Prostate gland (tissue), 2 donors: ENCODE measurements at regions not wholly inside any gene's neighbourhood (a gene's known extent, or its start where the extent isn't known, plus 50 kb on each side); places are given as distances from the start of the nearest gene placed in this dataset.

Experiments
- POLR2A ChIP-seq: fragments of 450-650 bp; IDR thresholded peaks from one replicate; pipeline ENCODE4 v1.6.1; 2016; ENCODE audit warnings: antibody characterized with exemption, mild to moderate bottlenecking
- POLR2AphosphoS5 ChIP-seq: sonication (generic); formaldehyde crosslinking; IDR thresholded peaks from one replicate; pipeline ENCODE4 v1.6.1; 2017; ENCODE audit warnings: antibody characterized with exemption
- TF ChIP-seq, protein P1 (sequence below), 4 experiments: fragments of 200-600 bp in 2 of 4; fragments of 450-650 bp in 2 of 4; sonication (generic) in 2 of 4; IDR thresholded peaks; 1 replicate in 3 of 4; 2 replicates in 1 of 4; pipeline ENCODE4 v1.5.1; 2016 to 2019; ENCODE audit warnings: antibody characterized with exemption in 4 of 4, mild to moderate bottlenecking in 2 of 4, moderate library complexity in 2 of 4

GRCh38 chr6:135642912-135643311, 145.4 kb upstream of the AHI1 start:
- TF ChIP-seq, protein P1, sequence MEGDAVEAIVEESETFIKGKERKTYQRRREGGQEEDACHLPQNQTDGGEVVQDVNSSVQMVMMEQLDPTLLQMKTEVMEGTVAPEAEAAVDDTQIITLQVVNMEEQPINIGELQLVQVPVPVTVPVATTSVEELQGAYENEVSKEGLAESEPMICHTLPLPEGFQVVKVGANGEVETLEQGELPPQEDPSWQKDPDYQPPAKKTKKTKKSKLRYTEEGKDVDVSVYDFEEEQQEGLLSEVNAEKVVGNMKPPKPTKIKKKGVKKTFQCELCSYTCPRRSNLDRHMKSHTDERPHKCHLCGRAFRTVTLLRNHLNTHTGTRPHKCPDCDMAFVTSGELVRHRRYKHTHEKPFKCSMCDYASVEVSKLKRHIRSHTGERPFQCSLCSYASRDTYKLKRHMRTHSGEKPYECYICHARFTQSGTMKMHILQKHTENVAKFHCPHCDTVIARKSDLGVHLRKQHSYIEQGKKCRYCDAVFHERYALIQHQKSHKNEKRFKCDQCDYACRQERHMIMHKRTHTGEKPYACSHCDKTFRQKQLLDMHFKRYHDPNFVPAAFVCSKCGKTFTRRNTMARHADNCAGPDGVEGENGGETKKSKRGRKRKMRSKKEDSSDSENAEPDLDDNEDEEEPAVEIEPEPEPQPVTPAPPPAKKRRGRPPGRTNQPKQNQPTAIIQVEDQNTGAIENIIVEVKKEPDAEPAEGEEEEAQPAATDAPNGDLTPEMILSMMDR (IDR thresholded peaks at IDR 0.05): no peak
- no peak for TF ChIP-seq POLR2AphosphoS5
- no peak for TF ChIP-seq POLR2A
